HG03025 (cell line): ENCODE measurements at regions not wholly inside any gene's neighbourhood (a gene's known extent, or its start where the extent isn't known, plus 50 kb on each side); places are given as distances from the start of the nearest gene placed in this dataset.
"Not testable (repeated sequence)": the region's sequence is repeated elsewhere in the genome, so short reads cannot be mapped to it uniquely, and the experiment has no call there.

Experiments
- ATAC-seq: cut with Tn5 transposase; IDR thresholded peaks from one replicate; pipeline ENCODE4 v1.9.1; 2021; ENCODE audit warnings: mild to moderate bottlenecking, moderate library complexity; ENCODE audit not compliant: unreplicated experiment, low FRiP score

GRCh38 chr1:187928288-187928687 lies 1099.5 kb downstream of the PLA2G4A start:
- no peak for ATAC-seq

- no peak for ATAC-seq
Observed at GRCh38 chr1:187928696-187929095, 1099.9 kb downstream of the PLA2G4A start.

GRCh38 chr1:187931776-187932175 lies 1103.0 kb downstream of the PLA2G4A start:
- no peak for ATAC-seq

GRCh38 chr1:187933562-187934419 lies 1105.0 kb downstream of the PLA2G4A start:
- ATAC-seq = no peak

DNA sequence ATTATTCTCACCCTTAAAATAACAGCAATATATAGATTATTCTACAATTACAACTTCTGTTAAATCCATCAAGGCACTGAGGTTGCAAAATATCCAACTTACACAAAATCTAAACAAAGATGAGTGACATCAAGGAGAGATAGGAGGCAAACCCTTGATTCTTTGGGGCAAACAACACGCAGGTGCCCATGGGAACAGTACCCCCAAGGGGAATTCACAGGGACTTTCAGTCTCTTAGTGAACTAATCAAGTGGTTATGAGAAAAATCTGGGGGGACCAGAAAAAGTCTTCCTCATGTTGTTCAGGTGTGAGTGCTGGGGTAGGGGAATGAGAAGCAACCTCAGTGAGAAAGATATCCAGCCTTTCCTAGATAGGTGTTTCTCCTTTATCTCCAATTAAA lies 1107.9 kb downstream of the PLA2G4A start:
- ATAC-seq = no peak

DNA sequence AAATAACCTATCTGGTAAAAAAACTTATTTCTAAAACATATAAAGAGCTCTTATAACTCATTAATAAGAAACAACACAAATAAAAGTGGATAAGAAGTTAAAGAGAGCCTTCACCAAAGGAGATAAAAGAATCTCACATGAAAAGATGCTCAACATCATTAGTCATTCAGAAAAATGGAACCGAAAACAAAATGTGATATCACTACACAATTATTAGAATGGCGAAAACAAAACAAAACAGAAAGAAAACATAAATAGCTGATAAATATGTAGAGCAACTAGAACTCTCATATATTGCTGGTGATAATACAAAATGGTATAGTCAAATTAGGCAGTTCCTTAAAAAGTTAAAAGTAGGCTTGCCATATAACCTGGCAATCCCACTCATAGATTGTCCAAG lies 1109.3 kb downstream of the PLA2G4A start:
- ATAC-seq = peak; percentile 68

- no peak for ATAC-seq
Observed at GRCh38 chr1:187942986-187943385, 1114.2 kb downstream of the PLA2G4A start.

GRCh38 chr1:187943606-187944403 lies 1115.1 kb downstream of the PLA2G4A start:
- no peak for ATAC-seq

GRCh38 chr1:187946661-187947060 lies 1117.9 kb downstream of the PLA2G4A start:
- not testable (repeated sequence) for ATAC-seq

DNA sequence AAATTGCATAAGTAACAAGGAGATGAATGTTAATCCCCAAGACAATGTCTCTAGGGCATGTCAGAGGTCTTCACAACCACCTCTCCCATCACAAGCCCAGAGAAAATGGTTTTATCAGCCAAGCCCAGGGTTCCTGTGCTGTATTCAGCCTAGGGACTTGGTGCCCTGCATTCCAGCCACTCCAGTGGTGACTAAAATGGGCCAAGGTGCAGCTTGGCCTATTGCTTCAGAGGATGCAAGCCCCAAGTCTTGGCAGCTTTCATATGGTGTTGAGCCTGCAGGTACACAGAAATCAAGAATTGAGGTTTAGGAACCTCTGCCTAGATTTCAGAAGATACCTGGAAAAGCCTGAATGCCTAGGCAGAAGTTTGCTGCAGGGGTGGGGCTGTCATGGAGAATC lies 1118.6 kb downstream of the PLA2G4A start:
- no peak for ATAC-seq

- no peak for ATAC-seq
Observed at GRCh38 chr1:187948170-187948794, 1119.5 kb downstream of the PLA2G4A start.

- no peak for ATAC-seq
Observed at GRCh38 chr1:187949567-187949966, 1120.8 kb downstream of the PLA2G4A start.

GRCh38 chr1:187951817-187952216 lies 1123.1 kb downstream of the PLA2G4A start:
- ATAC-seq = no peak

DNA sequence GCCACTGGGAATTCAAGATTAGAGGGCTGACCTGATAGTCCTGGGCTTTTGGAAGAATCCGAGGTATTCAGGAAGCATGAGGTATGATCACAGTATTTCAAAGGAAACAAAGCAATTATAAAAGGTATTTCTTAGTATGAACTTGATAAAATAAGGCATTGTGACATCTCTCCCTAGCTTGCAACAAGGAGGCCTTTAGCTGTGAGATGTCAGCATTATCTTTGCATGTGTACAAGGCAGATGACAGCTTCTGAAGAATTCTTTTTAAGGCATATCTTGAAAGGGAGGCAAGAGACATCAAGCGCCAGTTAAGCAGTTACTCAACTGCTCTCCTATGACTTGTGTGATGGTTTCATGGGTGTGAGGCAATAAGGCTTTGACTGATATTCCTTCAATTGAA lies 1123.7 kb downstream of the PLA2G4A start:
- ATAC-seq = no peak

- no peak for ATAC-seq
Observed at GRCh38 chr1:187956975-187957374, 1128.2 kb downstream of the PLA2G4A start.

DNA sequence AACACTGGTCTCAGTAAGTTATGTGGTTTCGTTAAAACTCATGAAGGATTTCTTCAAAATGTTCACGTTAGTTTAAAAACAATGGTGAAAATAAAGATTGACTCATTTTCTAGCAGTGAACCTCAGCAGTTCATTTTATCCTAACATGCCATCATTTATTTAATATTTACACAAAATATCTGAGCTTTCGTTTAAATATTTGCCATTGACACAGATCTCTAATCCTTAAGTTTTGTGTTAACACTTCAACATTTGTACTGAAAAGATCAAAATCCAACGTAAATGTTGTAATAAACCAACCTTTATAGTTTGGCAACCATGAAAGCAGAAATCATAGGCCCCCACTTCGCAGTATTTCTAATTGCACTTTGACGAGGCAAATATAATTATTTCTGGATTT lies 1129.5 kb downstream of the PLA2G4A start:
- ATAC-seq = no peak

DNA sequence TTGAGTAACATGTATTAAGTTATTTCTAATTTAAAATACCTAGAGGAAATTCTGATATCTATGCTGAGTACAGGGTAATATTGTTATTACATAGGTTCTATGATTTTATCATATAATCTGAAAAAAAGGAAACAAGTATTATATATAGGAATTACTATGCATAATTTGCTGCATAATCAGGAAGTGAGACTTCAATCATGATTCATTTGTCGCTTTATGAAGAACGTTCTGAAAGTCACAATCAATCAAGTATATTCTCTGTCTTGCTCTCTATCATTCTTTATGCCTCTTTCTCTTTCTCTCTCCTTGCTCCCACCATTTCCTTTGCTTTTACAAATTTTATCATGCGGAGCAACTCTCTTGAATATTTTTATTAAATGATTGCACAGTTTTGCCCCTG lies 1130.3 kb downstream of the PLA2G4A start:
- no peak for ATAC-seq

DNA sequence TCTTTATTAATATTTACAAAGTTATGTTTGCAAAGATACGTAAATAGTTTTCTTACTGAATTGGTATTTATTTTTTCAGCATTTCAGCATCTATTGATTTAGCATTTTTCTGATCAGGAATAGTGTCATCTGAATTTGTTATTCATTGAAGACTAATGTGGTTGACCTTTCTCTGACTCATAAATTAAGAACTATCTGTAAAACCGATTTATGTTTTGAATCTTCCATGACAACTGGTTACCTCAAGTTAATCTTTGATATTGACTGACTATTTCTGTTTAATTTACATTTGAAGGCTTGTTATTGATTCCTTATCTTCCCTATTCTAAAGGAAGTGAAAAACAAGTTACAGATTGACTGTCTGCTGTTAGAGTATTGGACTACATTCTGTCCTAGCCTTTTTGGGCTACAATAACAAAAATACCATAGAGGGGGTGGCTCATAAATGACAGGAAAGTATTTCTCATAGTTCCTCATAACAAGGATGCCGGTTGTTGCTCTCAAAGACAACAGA lies 1131.4 kb downstream of the PLA2G4A start:
- no peak for ATAC-seq

GRCh38 chr1:187961895-187962294 lies 1133.1 kb downstream of the PLA2G4A start:
- ATAC-seq = no peak

DNA sequence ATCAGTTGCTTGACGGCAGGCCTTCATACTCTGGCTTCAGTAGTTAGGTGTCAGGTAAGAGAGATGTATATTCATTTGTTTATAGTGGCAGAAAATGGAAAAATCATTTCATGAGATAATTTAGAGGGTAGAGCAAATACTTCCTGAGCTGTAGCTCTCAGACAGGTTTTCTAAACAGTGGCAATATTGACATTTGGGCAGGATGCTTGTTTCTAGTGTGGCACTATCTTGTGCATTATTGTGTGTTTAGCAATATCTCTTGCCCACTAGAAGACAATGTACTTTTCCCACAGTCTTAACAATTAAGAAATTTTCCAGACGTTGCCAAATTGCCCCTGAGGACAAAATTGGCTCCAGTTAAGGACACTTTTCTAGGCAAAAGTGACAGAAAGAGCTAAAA lies 1143.1 kb downstream of the PLA2G4A start:
- ATAC-seq = no peak

DNA sequence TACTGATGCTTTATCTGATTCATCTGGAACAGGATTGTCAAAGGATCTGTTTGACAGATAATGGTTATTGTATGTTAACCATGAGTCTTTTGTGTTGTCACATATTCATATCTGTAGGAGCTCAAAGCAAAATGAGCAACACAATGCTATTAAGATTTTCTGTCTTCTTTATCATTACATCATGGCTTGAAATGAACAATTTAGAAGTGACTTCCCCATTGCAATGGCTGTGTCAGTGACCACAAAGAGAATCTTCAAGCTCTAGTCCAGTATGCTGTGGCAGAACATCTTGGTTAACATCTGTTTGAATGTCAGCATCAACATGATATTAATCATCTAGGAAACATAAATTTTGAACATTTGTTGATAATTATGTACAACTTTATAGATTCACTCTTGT lies 1148.5 kb downstream of the PLA2G4A start:
- no peak for ATAC-seq
